Esophagus muscularis mucosa (tissue), 4 donors: ENCODE measurements at regions not wholly inside any gene's neighbourhood (a gene's known extent, or its start where the extent isn't known, plus 50 kb on each side); places are given as distances from the start of the nearest gene placed in this dataset.

Experiments
- DNase-seq: peaks from one replicate; pipeline ENCODE4 v3.0.0-alpha.2; 2017; ENCODE audit errors: extremely low spot score
- H3K27ac ChIP-seq, 4 donors: fragments of 200-600 bp; sonication (generic); replicated peaks in 1 of 4; 1 replicate in 3 of 4; 2 replicates in 1 of 4; pipeline ENCODE4 v1.5.1; 2016 to 2019; ENCODE audit warnings: mild to moderate bottlenecking in 1 of 4
- H3K27me3 ChIP-seq, 4 donors: fragments of 200-600 bp; sonication (generic); one replicate each; pipeline versions ENCODE4 v1.5.1 to v1.6.0; 2016 to 2019
- H3K36me3 ChIP-seq, 4 donors: fragments of 200-600 bp; sonication (generic); one replicate each; pipeline ENCODE4 v1.5.1; 2016 to 2019
- H3K4me1 ChIP-seq, 4 donors: fragments of 200-600 bp; sonication (generic); one replicate each; pipeline ENCODE4 v1.5.1; 2016 to 2019
- H3K4me3 ChIP-seq, 4 donors: fragments of 200-600 bp; sonication (generic); 1 replicate in 2 of 4; 2 replicates in 2 of 4; pipeline ENCODE4 v1.5.1; 2016 to 2019; ENCODE audit warnings: mild to moderate bottlenecking in 4 of 4, moderate library complexity in 1 of 4
- H3K9me3 ChIP-seq, 4 donors: fragments of 200-600 bp; sonication (generic); 1 replicate in 3 of 4; 2 replicates in 1 of 4; pipeline ENCODE4 v1.5.1; 2016 to 2019
- CTCF ChIP-seq, 3 experiments: fragments of 200-600 bp in 2 of 3; fragments of 450-650 bp in 1 of 3; sonication (generic) in 2 of 3; IDR thresholded peaks; one replicate each; pipeline ENCODE4 v1.5.1; 2017 to 2019; ENCODE audit warnings: antibody characterized with exemption in 3 of 3, mild to moderate bottlenecking in 2 of 3, moderate library complexity in 1 of 3
- EP300 ChIP-seq: sonication (generic); formaldehyde crosslinking; IDR thresholded peaks from one replicate; pipeline ENCODE4 v1.6.1; 2017; ENCODE audit warnings: antibody characterized with exemption
- POLR2A ChIP-seq: fragments of 450-650 bp; IDR thresholded peaks from one replicate; pipeline ENCODE4 v1.6.1; 2017; ENCODE audit warnings: antibody characterized with exemption, moderate library complexity, mild to moderate bottlenecking, low read depth
- POLR2AphosphoS5 ChIP-seq, 2 donors: sonication (generic); formaldehyde crosslinking; IDR thresholded peaks; one replicate each; pipeline ENCODE4 v1.6.1; 2017; ENCODE audit warnings: antibody characterized with exemption in 2 of 2
- WGBS: methylation state at CpG from one replicate; pipeline ENCODE4 v1.1.5; 2018; 5-methylcytosine and 5-hydroxymethylcytosine counted together
- intact Hi-C: fragments of 100-400 bp; cut with DNase I; formaldehyde crosslinking; loops from one replicate; pipeline ENCODE4 v1.15.1; 2023

- no peaks in the 10 kb centered on the region for H3K4me1 ChIP-seq
- TF ChIP-seq CTCF (IDR thresholded peaks at IDR 0.05), result no peak
- no peak for TF ChIP-seq POLR2AphosphoS5 (IDR thresholded peaks at IDR 0.05)
- TF ChIP-seq POLR2A, result no peak
- no peak for TF ChIP-seq EP300
- no peak overlapping the region for H3K4me3 ChIP-seq
- DNase-seq, result no peak
- H3K36me3 ChIP-seq, result no peaks in the 10 kb centered on the region
- intact Hi-C loops, result no loop called here
- no peaks in the 10 kb centered on the region for H3K27me3 ChIP-seq
- H3K9me3 ChIP-seq, result no peaks in the 10 kb centered on the region
- H3K27ac ChIP-seq, result no peak overlapping the region
- 28% methylated on average over 1 of the region's 1 CpG for WGBS
These were observed 352.3 kb downstream of the GRXCR1 start for GRCh38 chr4:43244688-43245382.

DNA sequence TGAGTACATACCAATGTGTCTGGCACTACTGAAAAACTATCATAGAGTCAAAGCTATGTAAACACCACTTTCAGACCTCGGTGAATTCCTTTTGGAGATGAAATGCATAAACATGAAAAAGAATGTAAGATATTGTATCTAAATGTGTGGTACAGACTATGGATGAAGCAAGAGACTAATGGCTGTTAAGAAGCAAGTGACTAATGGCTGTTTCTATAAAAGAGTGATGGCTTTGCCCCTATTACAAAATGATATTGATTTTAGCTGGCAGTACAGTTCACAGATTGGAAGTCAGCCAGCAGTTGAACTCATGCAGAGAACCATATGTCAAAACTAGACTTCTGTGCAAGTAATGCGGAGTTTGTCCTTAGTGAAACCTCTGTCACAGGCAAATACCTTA is 359.3 kb downstream of the GRXCR1 start:
- Histone ChIP-seq H3K4me1 (no peaks in the 10 kb centered on the region), H3K9me3 (no peaks in the 10 kb centered on the region), H3K27ac (no peak overlapping the region), H3K36me3 (no peaks in the 10 kb centered on the region), H3K4me3 (no peak overlapping the region), H3K27me3 (no peaks in the 10 kb centered on the region)
- intact Hi-C loops, result no loop called here
- DNase-seq, result no peak
- WGBS, result 39% methylated on average over 2 of the region's 2 CpGs
- TF ChIP-seq CTCF (IDR thresholded peaks at IDR 0.05), result no peak
- TF ChIP-seq POLR2A, result no peak
- TF ChIP-seq EP300, result no peak
- no peak for TF ChIP-seq POLR2AphosphoS5 (IDR thresholded peaks at IDR 0.05)

- intact Hi-C loops, result no loop called here
- TF ChIP-seq POLR2A (no peak), EP300 (no peak), CTCF (IDR thresholded peaks at IDR 0.05) (no peak), POLR2AphosphoS5 (IDR thresholded peaks at IDR 0.05) (no peak)
- no peak overlapping the region for H3K27ac ChIP-seq
- H3K27me3 ChIP-seq, result no peaks in the 10 kb centered on the region
- no peaks in the 10 kb centered on the region for H3K9me3 ChIP-seq
- no peak overlapping the region for H3K4me3 ChIP-seq
- H3K36me3 ChIP-seq, result no peaks in the 10 kb centered on the region
- no peak for DNase-seq
- no peaks in the 10 kb centered on the region for H3K4me1 ChIP-seq
These were observed 361.0 kb downstream of the GRXCR1 start for GRCh38 chr4:43253541-43253940.

DNA sequence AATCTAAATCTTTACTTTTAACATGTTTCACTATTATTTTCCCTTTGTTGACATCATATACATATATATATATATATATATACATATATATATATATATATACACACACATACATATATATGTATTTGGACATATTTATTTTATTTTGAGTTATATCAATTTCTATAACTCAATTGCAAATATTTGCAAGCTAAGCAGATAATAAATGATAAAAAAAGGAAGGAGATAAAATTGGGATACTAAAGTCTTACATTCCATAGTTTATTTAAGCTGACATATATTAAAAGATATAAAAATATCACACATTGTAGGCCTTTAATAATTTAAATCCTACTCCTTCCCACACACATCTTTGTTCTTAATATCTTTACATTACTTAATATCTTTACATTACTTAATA is 372.2 kb downstream of the GRXCR1 start:
- TF ChIP-seq POLR2AphosphoS5 (IDR thresholded peaks at IDR 0.05) (no peak), CTCF (IDR thresholded peaks at IDR 0.05) (no peak), POLR2A (no peak), EP300 (no peak)
- no peaks in the 10 kb centered on the region for H3K4me1 ChIP-seq
- intact Hi-C loops, result no loop called here
- DNase-seq, result no peak
- H3K27ac ChIP-seq, result no peak overlapping the region
- peaks cover 0 to 12% (median 5%) of the 10 kb centered on the region in 4 donors for H3K9me3 ChIP-seq
- H3K4me3 ChIP-seq, result no peak overlapping the region
- no peaks in the 10 kb centered on the region for H3K27me3 ChIP-seq
- H3K36me3 ChIP-seq, result no peaks in the 10 kb centered on the region

DNA sequence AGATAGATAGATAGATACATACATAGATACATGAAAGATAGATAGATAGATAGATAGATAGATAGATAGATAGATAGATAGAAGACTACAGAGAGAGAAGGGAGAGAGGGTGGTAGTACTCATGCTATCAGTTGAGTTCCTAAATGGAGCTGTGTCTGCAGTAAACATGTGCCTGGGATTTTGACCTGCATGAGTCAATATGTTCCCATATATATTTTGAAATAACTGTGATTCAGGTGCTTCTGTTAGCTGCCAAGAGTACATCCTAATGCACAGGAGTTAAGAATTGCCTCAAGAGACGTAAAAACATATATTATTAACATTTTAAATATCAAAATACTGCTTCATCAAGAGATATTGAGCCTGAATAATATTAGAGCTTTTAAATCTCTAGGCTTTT is 379.4 kb downstream of the GRXCR1 start:
- no peaks in the 10 kb centered on the region for H3K27me3 ChIP-seq
- H3K4me3 ChIP-seq, result no peak overlapping the region
- H3K4me1 ChIP-seq, result no peaks in the 10 kb centered on the region
- no peak overlapping the region for H3K27ac ChIP-seq
- intact Hi-C loops, result no loop called here
- no peak for TF ChIP-seq POLR2A
- TF ChIP-seq CTCF (IDR thresholded peaks at IDR 0.05), result no peak
- TF ChIP-seq POLR2AphosphoS5 (IDR thresholded peaks at IDR 0.05), result no peak
- TF ChIP-seq EP300, result no peak
- no peak for DNase-seq
- H3K9me3 ChIP-seq, result no peaks in the 10 kb centered on the region
- WGBS, result 19% methylated on average over 1 of the region's 1 CpG
- H3K36me3 ChIP-seq, result no peaks in the 10 kb centered on the region
